Epithelial cell of esophagus (primary cell): ENCODE measurements at regions not wholly inside any gene's neighbourhood (a gene's known extent, or its start where the extent isn't known, plus 50 kb on each side); places are given as distances from the start of the nearest gene placed in this dataset.

Source experiments
- DNase-seq: peaks from one replicate; pipeline ENCODE4 v3.0.0; 2010; ENCODE audit warnings: low read depth
- H3K4me3 ChIP-seq: 2 replicates; pipeline ENCODE4 v1.5.1; 2011; ENCODE audit warnings: mild to moderate bottlenecking, low read length, control low read depth
- CTCF ChIP-seq: IDR thresholded peaks from 2 replicates; pipeline ENCODE4 v1.5.1; 2011; ENCODE audit warnings: low read depth, mild to moderate bottlenecking, low read length, control low read depth, inconsistent platforms; ENCODE audit not compliant: insufficient read depth; ENCODE audit errors: missing control alignments

GRCh38 chr13:33394294-33394932, 108.9 kb upstream of the STARD13 start:
- no peak for DNase-seq
- TF ChIP-seq CTCF: no peak
- no peak overlapping the region for H3K4me3 ChIP-seq

- H3K4me3 ChIP-seq: no peak overlapping the region
- DNase-seq: no peak
- TF ChIP-seq CTCF: no peak
These were observed 115.7 kb upstream of the STARD13 start for GRCh38 chr13:33401238-33401637.

GRCh38 chr13:33402975-33403374, 117.4 kb upstream of the STARD13 start:
- no peak overlapping the region for H3K4me3 ChIP-seq
- DNase-seq: no peak
- no peak for TF ChIP-seq CTCF

GRCh38 chr13:33403807-33404362, 118.3 kb upstream of the STARD13 start:
- H3K4me3 ChIP-seq: no peak overlapping the region
- no peak for TF ChIP-seq CTCF
- DNase-seq: no peak

GRCh38 chr13:33405371-33405770, 119.8 kb upstream of the STARD13 start:
- no peak for DNase-seq
- no peak overlapping the region for H3K4me3 ChIP-seq
- no peak for TF ChIP-seq CTCF

GRCh38 chr13:33409673-33410510, 124.3 kb upstream of the STARD13 start:
- DNase-seq: no peak
- no peak for TF ChIP-seq CTCF
- H3K4me3 ChIP-seq: no peak overlapping the region

- no peak for TF ChIP-seq CTCF
These were observed 125.1 kb upstream of the STARD13 start for GRCh38 chr13:33410619-33411018.

More at GRCh38 chr13:33410619-33411018, 125.1 kb upstream of the STARD13 start:
- H3K4me3 ChIP-seq: no peak overlapping the region
- DNase-seq: no peak
